ENCODE measurements at regions not wholly inside any gene's neighbourhood (a gene's known extent, or its start where the extent isn't known, plus 50 kb on each side); places are given as distances from the start of the nearest gene placed in this dataset.

GRCh38 chrX:140318296-140318695 lies 186.6 kb downstream of the SOX3 start:
- H3K4me1 ChIP-seq, result no peaks in the 10 kb centered on the region
- no peaks in the 10 kb centered on the region for H3K9me3 ChIP-seq
- in situ Hi-C loops (cut with MboI; ENCODE audit: low pct_ligation_motif_present in 1 of 4, low pct_unique_long_range_greater_than_20kb in 1 of 4, low sequenced_read_pairs in 3 of 4), result no loop called here
- H3K36me3 ChIP-seq, result no peaks in the 10 kb centered on the region
- intact Hi-C loops (cut with DNase I; ENCODE audit: low total_unique reads), result no loop called here
- 68% methylated on average over 4 of the region's 4 CpGs; no CpG with 5 or more reads in 1 of the 2 donors for WGBS, 2 donors (ENCODE audit: low coverage in 1 of 2)
- DNase-seq, result no peak
- no peak overlapping the region for H3K27ac ChIP-seq
- TF ChIP-seq POLR2A (IDR thresholded peaks at IDR 0.05) (no peak), CTCF (IDR thresholded peaks at IDR 0.05) (no peak), POLR2AphosphoS5 (IDR thresholded peaks at IDR 0.05) (no peak), EP300 (IDR thresholded peaks at IDR 0.05; ENCODE audit: low read depth) (no peak)
- no peaks in the 10 kb centered on the region for H3K27me3 ChIP-seq
- no peak overlapping the region for H3K4me3 ChIP-seq

- intact Hi-C loops (cut with DNase I; ENCODE audit: low total_unique reads), result no loop called here
- Histone ChIP-seq H3K4me1 (no peaks in the 10 kb centered on the region), H3K4me3 (no peak overlapping the region), H3K36me3 (no peaks in the 10 kb centered on the region), H3K27ac (no peak overlapping the region), H3K27me3 (no peaks in the 10 kb centered on the region), H3K9me3 (no peaks in the 10 kb centered on the region)
- in situ Hi-C loops (cut with MboI; ENCODE audit: low pct_ligation_motif_present in 1 of 4, low pct_unique_long_range_greater_than_20kb in 1 of 4, low sequenced_read_pairs in 3 of 4), result no loop called here
- DNase-seq, result no peak
- WGBS, 2 donors (ENCODE audit: low coverage in 1 of 2), result 54 to 67% methylated on average over 1 to 2 of the region's 2 CpGs
- no peak for TF ChIP-seq POLR2A (IDR thresholded peaks at IDR 0.05)
- no peak for TF ChIP-seq CTCF (IDR thresholded peaks at IDR 0.05)
- no peak for TF ChIP-seq POLR2AphosphoS5 (IDR thresholded peaks at IDR 0.05)
- TF ChIP-seq EP300 (IDR thresholded peaks at IDR 0.05; ENCODE audit: low read depth), result no peak
Observed at GRCh38 chrX:140317462-140317861, 187.4 kb downstream of the SOX3 start.

GRCh38 chrX:140298960-140299825 lies 205.7 kb downstream of the SOX3 start:
- intact Hi-C loops (cut with DNase I; ENCODE audit: low total_unique reads) (loop anchor here (5.0 kb wide), 1 partner anchor 647 kb away; no protein-coding TSS in a partner anchor), in situ Hi-C loops (cut with MboI; ENCODE audit: low pct_ligation_motif_present in 1 of 4, low pct_unique_long_range_greater_than_20kb in 1 of 4, low sequenced_read_pairs in 3 of 4) (no loop called here)
- Histone ChIP-seq H3K9me3 (no peaks in the 10 kb centered on the region), H3K36me3 (no peaks in the 10 kb centered on the region), H3K4me1 (no peaks in the 10 kb centered on the region), H3K4me3 (no peak overlapping the region), H3K27ac (no peak overlapping the region), H3K27me3 (no peaks in the 10 kb centered on the region)
- no peak for TF ChIP-seq POLR2A (IDR thresholded peaks at IDR 0.05)
- TF ChIP-seq EP300 (IDR thresholded peaks at IDR 0.05; ENCODE audit: low read depth), result no peak
- TF ChIP-seq CTCF (IDR thresholded peaks at IDR 0.05), result no peak
- TF ChIP-seq POLR2AphosphoS5 (IDR thresholded peaks at IDR 0.05), result no peak
- DNase-seq, result no peak
- 65 to 87% methylated on average over 4 to 11 of the region's 11 CpGs for WGBS, 2 donors (ENCODE audit: low coverage in 1 of 2)

GRCh38 chrX:140297273-140297672 lies 207.6 kb downstream of the SOX3 start:
- no peak for DNase-seq
- no peaks in the 10 kb centered on the region for H3K4me1 ChIP-seq
- intact Hi-C loops (cut with DNase I; ENCODE audit: low total_unique reads), result loop anchor here (5.0 kb wide), 1 partner anchor 645 kb away; no protein-coding TSS in a partner anchor
- in situ Hi-C loops (cut with MboI; ENCODE audit: low pct_ligation_motif_present in 1 of 4, low pct_unique_long_range_greater_than_20kb in 1 of 4, low sequenced_read_pairs in 3 of 4), result no loop called here
- WGBS, 2 donors (ENCODE audit: low coverage in 1 of 2), result 75 to 86% methylated on average over 1 of the region's 1 CpG
- H3K9me3 ChIP-seq, result no peaks in the 10 kb centered on the region
- H3K36me3 ChIP-seq, result no peaks in the 10 kb centered on the region
- H3K27me3 ChIP-seq, result no peaks in the 10 kb centered on the region
- H3K27ac ChIP-seq, result no peak overlapping the region
- H3K4me3 ChIP-seq, result no peak overlapping the region
- TF ChIP-seq POLR2A (IDR thresholded peaks at IDR 0.05) (no peak), EP300 (IDR thresholded peaks at IDR 0.05; ENCODE audit: low read depth) (no peak), POLR2AphosphoS5 (IDR thresholded peaks at IDR 0.05) (no peak), CTCF (IDR thresholded peaks at IDR 0.05) (no peak)

Measured in transverse colon (tissue), 4 donors.